ENCODE measurements at regions not wholly inside any gene's neighbourhood (a gene's known extent, or its start where the extent isn't known, plus 50 kb on each side); places are given as distances from the start of the nearest gene placed in this dataset.

DNA sequence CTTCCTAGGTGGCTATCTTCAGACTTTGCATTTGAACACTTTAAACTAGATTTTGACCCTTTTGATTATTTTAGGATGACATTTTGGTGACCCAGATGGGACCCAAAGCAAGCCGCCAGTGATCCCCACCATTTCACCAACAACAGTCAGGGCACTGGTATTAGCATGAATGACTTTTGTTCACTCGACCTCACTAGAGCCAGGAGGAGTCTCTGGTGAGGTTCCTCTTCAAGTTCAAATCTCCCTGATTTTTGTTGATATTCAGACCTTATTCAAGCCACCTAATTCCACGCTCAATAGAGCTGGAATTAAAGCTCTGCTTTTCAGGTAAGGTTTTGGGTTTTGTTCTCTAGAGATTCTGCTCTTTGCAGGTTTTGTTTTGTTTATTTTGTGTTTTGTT, 202.3 kb downstream of the MREG start:
- H3K4me3 ChIP-seq: no peak overlapping the region
- no peak for TF ChIP-seq POLR2A (IDR thresholded peaks at IDR 0.05)
- TF ChIP-seq, protein P1, sequence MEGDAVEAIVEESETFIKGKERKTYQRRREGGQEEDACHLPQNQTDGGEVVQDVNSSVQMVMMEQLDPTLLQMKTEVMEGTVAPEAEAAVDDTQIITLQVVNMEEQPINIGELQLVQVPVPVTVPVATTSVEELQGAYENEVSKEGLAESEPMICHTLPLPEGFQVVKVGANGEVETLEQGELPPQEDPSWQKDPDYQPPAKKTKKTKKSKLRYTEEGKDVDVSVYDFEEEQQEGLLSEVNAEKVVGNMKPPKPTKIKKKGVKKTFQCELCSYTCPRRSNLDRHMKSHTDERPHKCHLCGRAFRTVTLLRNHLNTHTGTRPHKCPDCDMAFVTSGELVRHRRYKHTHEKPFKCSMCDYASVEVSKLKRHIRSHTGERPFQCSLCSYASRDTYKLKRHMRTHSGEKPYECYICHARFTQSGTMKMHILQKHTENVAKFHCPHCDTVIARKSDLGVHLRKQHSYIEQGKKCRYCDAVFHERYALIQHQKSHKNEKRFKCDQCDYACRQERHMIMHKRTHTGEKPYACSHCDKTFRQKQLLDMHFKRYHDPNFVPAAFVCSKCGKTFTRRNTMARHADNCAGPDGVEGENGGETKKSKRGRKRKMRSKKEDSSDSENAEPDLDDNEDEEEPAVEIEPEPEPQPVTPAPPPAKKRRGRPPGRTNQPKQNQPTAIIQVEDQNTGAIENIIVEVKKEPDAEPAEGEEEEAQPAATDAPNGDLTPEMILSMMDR (IDR thresholded peaks at IDR 0.05): no peak
- intact Hi-C loops (cut with DNase I): no loop called here
- no peak overlapping the region for H3K27ac ChIP-seq
- no peaks in the 10 kb centered on the region for H3K36me3 ChIP-seq
- no peaks in the 10 kb centered on the region for H3K4me1 ChIP-seq
- H3K9me3 ChIP-seq: no peaks in the 10 kb centered on the region
- H3K27me3 ChIP-seq: no peaks in the 10 kb centered on the region
- no peak for DNase-seq
- WGBS, 2 donors: 60 to 69% methylated on average over 3 of the region's 3 CpGs

DNA sequence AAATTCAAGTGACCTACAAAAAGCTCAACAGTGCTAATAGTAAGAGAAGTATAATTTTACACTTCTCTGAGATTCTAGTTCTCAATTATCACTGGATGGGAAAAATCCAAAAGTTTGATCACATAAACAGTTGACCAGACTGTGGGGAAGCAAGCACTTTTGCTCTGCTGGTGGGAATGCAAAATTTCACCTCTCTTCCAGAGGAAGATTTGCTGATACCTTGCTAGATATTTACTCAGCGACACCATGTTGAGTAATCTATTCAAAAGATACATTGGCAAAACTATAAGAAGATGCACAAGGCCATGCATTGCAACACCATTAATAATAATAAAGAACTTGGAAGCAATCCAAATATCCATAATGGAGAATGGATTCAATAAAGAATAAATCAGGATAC, 204.4 kb downstream of the MREG start:
- DNase-seq: no peak
- H3K4me3 ChIP-seq: no peak overlapping the region
- no peaks in the 10 kb centered on the region for H3K9me3 ChIP-seq
- TF ChIP-seq POLR2A (IDR thresholded peaks at IDR 0.05): no peak
- TF ChIP-seq, protein P1 (IDR thresholded peaks at IDR 0.05): no peak
- H3K36me3 ChIP-seq: no peaks in the 10 kb centered on the region
- intact Hi-C loops (cut with DNase I): no loop called here
- 75 to 80% methylated on average over 1 of the region's 1 CpG for WGBS, 2 donors
- no peaks in the 10 kb centered on the region for H3K27me3 ChIP-seq
- no peak overlapping the region for H3K27ac ChIP-seq
- H3K4me1 ChIP-seq: no peaks in the 10 kb centered on the region

DNA sequence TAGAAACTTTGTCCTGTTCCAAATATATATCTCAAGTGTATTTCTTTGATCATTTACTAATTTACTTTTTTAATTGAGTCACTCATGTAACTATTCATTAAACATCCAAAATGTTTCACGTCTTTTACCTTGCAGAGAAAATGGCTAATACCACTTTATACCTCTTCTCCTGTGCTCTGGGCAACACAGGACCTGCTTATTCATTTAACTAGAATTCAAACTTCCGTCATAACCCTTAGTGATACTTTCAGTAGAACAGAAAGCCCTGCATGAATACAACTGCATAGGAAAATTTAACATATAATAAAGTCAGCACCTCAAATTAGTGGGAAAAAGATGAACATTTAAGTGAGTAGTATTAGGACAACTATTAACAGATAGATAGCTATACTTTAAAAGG, 205.2 kb downstream of the MREG start:
- DNase-seq: no peak
- intact Hi-C loops (cut with DNase I): no loop called here
- Histone ChIP-seq H3K27me3 (no peaks in the 10 kb centered on the region), H3K4me3 (no peak overlapping the region), H3K36me3 (no peaks in the 10 kb centered on the region), H3K9me3 (no peaks in the 10 kb centered on the region), H3K4me1 (no peaks in the 10 kb centered on the region), H3K27ac (no peak overlapping the region)
- no peak for TF ChIP-seq POLR2A (IDR thresholded peaks at IDR 0.05)
- TF ChIP-seq, protein P1 (IDR thresholded peaks at IDR 0.05): no peak
- 72 to 78% methylated on average over 2 of the region's 2 CpGs for WGBS, 2 donors

DNA sequence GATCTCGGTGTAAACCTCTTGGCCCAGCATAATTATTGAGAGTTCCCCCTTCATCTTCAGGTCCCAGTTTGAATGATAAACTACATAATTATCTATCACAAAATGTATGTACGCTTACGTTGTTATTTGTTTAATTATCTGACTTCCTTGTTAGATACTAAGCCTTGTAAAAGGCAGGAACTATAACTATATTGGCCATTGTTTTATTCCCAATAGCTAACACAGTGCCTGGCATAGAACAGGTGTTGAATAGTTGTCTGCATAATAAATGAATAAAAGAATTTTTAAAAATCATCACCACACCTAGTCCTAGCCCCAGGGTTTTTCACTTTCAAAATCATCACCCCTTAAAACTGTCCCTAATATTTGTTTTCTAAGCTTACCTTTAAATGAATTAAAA, 207.9 kb downstream of the MREG start:
- no peaks in the 10 kb centered on the region for H3K36me3 ChIP-seq
- no peak for DNase-seq
- intact Hi-C loops (cut with DNase I): no loop called here

DNA sequence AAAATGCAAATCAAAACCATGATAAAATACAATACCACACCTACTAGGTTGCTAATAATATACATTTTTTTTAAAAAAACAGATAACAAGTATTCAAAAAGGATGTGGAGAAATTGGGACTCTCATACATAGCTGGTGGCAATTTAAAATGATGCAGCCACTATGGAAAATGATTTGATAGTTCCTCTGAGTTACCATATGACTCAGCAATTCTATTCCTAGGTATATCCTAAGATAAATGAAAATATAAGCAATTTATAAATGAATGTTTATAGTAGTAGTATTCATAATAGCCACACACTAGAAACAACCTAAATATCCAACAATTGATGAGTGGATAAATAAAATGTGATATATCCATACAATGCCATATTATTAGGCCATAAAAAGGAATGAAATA, 210.2 kb downstream of the MREG start:
- Histone ChIP-seq H3K4me1 (no peaks in the 10 kb centered on the region), H3K27ac (no peak overlapping the region), H3K36me3 (no peaks in the 10 kb centered on the region), H3K4me3 (no peak overlapping the region), H3K9me3 (no peaks in the 10 kb centered on the region), H3K27me3 (no peaks in the 10 kb centered on the region)
- intact Hi-C loops (cut with DNase I): no loop called here
- TF ChIP-seq, protein P1 (IDR thresholded peaks at IDR 0.05): no peak
- no peak for TF ChIP-seq POLR2A (IDR thresholded peaks at IDR 0.05)
- DNase-seq: no peak

More for the DNA sequence above, 207.9 kb downstream of the MREG start:
- 87 to 89% methylated on average over 3 of the region's 3 CpGs for WGBS, 2 donors
- TF ChIP-seq, protein P1 (IDR thresholded peaks at IDR 0.05): no peak
- TF ChIP-seq POLR2A (IDR thresholded peaks at IDR 0.05): no peak
- Histone ChIP-seq H3K4me3 (no peak overlapping the region), H3K27ac (no peak overlapping the region), H3K4me1 (no peaks in the 10 kb centered on the region), H3K9me3 (no peaks in the 10 kb centered on the region), H3K27me3 (no peaks in the 10 kb centered on the region)
